ENCODE measurements at regions not wholly inside any gene's neighbourhood (a gene's known extent, or its start where the extent isn't known, plus 50 kb on each side); places are given as distances from the start of the nearest gene placed in this dataset.
"Not testable (repeated sequence)": the region's sequence is repeated elsewhere in the genome, so short reads cannot be mapped to it uniquely, and the experiment has no call there.

DNA sequence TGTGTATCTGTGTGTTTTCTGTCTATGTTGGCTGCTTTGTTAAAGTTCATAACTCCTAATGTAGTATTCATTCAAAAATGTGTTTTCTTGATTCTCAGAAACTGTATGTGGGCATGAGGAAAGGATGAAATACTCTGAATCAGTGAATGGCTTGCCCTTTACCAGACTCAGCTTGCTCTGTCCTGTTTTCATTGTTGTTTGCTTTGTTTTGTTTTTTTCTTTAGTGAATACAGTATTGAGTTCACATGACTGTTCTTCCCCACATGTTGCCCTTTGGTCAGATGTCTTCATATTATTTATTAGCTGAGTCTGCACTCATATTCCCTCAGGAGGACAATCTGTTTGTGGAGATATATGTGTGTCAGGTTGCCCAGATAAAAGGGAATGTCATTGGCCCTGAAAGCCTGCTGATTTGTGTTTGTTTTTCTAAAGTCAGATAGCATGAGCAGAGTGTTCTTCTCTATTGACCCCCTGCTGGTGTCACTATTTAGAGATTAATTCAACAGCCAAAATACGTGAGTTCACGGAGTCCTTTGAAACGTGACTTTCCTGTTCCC is 1184.4 kb downstream of the RPA4 start:
- DNase-seq = no peak

DNA sequence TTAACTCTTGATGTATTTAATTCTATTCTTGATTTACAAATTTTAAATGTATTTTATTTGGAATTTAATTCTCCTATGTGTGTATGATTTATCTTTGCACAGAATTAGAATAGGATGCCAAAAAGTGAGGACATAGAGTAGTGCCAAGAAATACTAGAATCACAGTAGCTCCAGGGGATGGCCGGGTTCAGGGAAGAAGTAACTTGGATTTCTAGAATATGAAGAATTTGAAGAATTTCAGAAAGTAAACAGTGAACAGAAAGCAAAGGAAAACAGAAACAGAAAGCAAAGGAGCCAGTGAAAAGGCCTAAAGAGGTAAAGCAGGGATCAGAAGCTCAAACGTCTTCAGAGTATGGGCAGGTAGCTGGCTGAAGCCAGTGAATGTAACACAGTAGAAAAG is 1187.6 kb downstream of the RPA4 start:
- DNase-seq = no peak

DNA sequence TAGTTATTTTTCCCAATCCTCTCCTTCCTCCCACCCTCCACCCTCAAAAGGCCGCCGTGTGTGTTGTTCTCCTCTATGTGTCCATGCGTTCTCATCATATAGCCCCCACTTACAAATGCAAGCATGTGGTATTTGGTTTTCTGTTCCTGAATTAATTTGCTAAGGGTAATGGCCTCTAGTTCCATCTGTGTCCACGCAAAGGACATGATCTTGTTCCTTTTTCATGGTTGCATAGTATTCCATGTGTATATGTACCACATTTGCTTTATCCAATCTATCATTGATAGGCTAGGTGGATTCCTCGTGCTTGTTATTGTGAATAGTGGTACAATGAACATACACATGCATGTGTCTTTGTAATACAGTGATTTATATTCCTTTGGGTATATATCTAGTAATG is 1193.7 kb downstream of the RPA4 start:
- no peak for DNase-seq

DNA sequence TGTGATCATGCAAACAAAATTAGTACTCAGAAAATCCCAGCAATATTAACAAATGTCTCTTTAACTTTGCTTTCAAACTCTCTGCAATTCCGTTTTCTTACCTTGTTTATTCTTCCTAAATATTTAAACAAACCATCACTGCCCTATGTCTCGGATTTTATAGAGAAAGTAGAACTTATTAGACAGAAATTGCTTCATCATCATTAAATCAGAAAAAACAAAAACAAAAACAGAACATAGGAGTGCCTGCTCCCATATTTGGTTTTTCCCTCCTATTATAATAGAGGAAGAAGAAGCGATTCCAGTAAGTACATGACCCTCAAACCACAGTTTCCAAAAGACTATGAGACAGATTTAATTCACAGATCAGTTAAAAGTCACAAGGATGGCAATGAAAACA is 1228.0 kb downstream of the RPA4 start:
- no peak for DNase-seq

DNA sequence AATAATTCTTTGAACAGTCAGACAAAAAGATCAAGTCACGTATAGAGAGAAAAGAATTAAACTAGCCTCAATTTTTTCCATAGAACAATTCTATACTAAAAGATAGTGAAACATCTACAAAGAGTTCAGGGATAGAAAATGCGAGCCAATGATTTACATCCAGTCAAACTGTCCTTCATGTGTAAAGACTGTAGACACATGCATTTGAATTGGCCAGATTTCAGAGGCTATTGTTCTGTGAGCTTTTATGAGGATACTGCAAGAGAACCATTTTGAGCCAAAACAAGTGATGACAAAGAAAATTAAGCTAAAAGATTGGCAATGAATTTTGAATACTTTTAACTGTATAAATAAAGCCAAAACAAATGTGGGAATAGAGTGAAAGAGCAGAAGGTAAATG is 1230.3 kb downstream of the RPA4 start:
- no peak for DNase-seq

DNA sequence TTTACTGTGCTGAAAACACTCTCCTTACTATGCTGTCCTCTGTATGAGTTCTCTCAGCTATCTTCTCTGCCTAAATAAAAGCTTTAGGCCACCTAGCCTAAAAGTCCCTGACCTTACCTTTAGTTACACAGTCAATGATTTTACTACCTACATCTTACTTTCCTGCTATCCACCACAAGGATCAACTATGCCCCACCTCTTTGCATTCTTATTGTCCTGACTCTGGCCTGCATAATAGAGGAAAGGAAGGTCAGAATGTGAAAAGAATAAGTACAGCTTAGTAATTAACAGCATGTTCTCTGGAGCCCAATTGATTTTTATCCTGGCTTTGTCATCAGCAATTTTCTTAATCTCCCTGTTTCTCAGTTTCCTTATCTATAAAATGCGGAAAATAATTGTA is 1257.8 kb downstream of the RPA4 start:
- no peak for DNase-seq

DNA sequence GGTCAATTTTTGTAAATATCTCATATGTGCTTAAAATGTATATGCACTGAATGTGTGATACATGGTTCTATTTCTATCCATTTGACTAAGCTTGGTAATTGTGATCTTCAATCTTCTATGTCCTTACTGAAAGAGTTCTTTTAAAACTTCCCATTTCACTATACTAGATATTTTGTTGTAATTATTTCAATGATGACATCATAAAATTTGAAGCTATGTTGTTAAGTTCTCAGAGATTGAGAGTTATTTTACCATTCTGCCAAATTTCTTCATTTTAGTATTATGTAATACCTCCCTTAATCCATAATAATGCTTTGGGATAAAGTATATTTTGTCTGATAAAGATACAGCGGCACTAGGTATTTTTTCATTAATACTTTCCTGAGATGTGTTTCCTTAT is 1307.3 kb downstream of the RPA4 start:
- no peak for DNase-seq

DNA sequence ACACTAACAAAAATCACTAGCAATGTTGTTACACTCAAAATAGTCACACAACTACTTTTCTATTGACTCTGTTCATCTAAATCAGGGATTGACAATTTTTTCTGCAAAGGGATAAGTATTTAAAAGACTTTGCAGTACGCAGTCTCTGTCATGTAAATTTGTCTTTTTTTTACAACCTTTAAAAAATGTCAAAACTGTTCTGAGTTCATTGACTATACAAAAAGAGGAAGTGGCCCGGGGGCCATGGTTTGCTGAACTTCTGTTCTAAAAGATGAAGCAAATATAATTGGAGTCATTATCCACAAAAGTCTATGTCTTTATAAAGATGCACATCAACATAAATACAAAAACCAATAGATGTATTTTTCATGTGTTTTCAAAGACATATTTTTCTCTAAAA is 1310.3 kb downstream of the RPA4 start:
- DNase-seq = no peak

DNA sequence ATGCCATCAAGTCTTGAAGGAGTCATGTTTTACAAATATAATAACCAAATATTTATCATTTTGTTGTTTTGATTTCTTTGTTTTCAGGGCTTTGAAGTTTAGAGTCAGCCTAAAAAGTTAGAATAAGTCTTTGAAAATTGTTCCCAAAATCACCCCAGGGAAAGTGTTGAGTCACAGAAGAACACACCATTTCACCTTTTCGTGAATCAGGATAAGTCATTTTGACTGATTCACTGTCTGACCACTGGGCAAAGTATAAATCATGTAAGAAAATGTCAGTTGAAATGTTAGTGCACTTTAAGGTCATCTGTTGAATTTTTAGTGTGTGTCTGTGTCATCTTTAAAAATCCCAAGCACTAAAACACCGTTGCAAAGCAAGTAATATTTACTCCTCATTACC is 1320.1 kb downstream of the RPA4 start:
- DNase-seq = no peak

DNA sequence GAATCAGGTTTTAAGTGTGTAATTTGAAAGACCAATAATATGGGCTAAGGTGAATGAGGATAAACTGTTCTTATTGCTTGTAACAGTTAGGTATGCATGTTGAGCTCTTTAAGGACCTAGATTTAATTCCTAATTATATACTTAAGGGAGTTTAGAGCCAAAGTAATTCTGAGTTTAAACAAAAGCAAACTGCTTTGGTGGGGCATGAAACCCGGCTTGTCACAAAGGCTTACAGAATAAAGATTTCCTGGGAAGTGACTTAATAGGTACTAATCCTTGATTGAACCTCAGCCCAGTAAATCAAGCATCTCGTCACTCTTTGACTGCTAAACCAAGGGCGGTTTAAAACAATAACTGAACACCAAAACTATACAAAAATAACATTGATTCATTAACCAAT is 1324.2 kb downstream of the RPA4 start:
- DNase-seq = no peak

DNA sequence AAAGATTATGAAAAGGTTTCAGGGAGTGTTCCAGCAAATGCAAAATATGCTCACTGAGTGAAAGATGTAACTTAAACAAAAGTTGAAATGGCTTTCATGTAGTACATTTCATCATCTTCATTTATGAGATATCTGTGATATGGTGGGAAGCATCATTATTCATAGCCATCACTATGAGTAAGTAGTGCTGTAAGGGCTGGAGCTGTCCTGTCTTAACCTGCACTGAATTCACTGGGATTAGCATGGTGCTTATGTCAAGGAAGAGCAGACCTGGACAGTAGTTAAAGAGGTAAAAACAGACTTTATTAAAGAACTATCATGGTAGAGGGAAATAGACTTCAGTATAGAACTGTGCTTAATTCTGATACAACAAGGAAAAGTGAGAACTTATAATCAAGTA is 1347.3 kb downstream of the RPA4 start:
- DNase-seq = no peak

DNA sequence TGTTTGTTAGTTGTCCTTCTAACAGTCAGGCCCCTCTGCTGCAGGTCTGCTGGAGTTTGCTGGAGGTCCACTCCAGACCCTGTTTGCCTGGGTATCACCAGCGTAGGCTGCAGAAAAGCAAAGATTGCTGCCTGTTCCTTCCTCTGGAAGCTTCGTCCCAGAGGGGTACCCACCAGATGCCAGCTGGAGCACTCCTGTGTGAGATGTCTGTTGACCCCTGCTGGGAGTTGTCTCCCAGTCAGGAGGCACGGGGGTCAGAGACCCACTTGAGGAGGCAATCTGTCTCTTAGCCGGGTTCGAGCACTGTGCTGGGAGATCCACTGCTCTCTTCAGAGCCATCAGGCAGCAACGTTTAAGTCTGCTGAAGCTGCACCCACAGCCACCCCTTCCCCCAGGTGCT is 1356.4 kb downstream of the RPA4 start:
- not testable (repeated sequence) for DNase-seq

DNA sequence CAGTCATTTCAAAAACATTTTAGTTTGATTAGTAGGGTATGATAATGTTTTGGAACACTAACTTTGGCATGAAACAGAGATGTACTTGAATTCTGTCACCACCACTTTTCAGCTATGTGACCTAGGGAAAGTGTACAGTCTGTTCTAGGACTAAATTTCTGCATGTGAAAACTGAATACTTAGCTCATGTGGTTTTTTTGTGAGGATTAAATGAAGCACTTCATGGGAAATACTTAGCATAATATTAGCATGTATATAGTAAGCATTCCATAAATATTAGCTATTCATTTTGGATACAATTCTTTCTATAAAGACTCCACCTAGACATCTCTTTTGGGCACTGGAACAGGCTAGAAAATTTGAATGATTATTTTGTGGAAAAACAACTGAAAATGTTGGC is 1379.4 kb downstream of the RPA4 start:
- no peak for DNase-seq

DNA sequence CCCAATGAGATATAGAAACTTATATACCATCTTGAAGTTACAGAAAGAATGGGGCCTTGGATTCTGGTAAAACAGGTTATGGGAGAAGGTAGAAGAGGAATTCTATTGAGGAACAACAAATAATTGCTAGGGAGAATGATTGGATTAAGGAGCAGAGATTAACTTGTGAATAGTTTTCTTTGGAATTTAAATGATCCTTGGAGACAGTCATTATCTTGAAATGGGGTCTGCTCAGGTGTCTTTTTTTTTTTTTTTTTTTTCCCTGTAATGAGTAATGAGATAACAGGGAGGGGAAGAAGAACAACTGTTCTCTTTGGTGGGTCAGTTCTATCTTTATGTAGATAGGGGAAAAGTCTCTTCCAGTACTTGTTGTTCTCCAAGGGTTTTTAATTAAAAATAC is 1406.0 kb downstream of the RPA4 start:
- no peak for DNase-seq

DNA sequence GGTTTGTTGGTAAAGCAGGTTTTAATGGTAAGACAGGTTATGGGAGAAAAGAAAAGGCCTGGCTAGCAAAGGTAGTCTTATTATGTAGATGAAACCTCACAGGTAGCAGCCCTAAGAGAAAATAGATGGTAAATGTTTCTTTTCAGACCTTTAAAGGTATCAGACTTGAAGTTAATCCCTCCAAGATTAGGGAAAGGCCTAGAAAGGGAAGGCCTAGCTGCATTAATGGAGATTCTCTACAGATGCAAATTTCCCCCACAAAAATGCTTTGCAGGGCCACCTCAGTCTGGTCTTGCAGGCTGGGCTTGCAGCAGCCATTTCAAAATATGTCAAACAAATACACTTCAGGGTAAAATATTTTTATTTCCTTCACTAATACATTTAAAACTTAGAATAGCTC is 1410.6 kb downstream of the RPA4 start:
- no peak for DNase-seq

DNA sequence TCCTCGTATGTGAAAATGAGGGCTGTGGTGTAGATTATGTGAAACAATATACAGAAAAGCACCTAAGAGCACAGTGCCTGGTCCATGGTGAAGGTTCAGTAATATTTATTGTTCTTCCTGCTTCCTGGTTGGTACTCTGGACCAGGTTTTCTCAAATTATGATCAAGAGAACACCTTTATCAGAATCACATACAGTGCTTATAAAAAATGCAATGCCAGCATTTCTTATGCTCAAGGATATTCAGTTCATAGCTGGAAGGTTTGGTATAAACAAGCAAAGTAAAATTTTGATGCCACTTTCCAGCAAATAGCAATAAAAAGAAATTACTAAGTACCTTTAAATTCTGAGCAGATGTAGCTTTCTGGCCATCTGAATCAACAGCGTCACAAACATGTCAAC is 1412.4 kb downstream of the RPA4 start:
- DNase-seq = no peak

DNA sequence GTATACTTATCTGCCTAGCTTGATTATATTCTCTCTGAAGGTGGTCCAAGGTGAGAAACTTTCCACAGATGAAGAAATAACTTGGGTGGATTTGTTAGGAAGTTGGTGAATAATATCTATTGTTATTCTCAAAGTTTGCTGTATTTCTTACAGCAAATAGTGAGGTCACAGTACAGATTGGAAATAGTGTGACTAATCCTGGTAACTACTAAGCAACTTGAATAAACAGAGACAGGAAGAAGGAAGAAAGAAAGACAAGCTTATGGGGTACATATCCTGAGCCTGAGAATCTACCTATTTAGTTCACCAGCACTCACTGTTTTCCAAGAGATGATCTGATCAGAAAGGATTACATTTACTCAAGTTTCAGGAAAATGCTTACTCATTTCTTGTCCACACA is 1416.1 kb downstream of the RPA4 start:
- DNase-seq = no peak

DNA sequence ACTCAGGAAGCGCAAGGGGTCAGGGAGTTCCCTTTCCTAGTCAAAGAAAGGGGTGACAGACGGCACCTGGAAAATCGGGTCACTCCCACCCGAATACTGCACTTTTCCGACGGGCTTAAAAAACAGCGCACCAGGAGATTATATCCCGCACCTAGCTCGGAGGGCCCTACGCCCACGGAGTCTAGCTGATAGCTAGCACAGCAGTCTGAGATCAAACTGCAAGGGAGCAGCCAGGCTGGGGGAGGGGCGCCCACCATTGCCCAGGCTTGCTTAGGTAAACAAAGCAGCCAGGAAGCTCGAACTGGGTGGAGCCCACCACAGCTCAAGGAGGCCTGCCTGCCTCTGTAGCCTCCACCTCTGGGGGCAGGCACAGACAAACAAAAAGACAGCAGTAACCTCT is 1416.8 kb downstream of the RPA4 start:
- DNase-seq = not testable (repeated sequence)

DNA sequence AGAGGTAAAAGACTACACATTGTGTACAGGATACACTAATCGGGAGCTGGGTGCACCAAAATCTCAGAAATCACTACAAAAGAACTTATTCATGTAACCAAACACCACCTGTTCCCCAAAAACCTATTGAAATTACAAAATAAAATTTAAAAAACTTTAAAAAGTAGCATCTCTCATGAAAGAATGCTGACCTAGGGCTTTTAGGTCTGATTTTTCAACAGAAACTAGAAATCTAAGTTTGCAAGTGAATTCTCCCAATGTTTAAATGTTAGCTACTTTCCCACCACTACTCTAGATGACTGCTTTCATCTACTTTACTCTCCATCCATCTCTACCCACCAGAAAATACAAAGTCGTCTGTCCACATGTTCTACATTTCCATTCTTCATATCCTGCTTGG is 1447.7 kb downstream of the RPA4 start:
- no peak for DNase-seq

DNA sequence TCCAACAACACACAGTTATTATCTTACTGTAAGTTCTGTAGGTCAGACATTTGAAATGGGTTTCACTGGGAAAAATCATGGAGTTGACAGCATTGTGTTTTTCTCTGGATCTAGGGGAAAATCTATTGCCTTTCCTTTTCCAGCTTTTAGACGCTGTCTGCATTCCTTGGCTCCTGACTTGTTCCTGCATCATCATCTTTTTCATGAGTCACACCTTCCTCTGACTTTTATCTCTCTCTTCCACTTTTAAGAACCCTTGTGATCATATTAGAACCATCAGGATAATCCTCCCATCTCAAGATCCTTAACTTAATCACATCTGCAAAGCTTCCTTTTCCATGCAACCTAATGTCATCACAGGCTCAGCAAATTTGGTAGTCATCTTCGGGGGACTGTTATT is 1454.8 kb downstream of the RPA4 start:
- no peak for DNase-seq

DNA sequence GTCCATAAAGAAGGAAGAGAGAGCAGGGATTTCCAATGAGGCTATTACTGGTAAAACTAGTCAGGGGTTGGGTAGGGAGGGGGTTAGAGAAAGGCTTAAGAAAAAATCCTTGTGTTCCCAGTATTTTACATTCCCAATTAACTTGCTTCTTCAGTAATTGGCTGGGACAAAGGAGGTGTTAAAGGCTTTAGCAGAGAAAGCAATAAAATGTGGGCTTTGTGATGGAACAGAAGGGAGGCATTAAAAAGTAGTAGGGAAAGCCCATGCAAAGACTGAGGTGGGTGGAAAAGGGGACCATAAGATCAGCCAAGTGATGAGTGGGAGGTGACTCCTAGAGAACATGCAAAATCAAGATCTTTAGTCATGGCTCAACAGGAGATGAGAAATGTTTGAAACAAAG is 1467.2 kb downstream of the RPA4 start:
- no peak for DNase-seq

DNA sequence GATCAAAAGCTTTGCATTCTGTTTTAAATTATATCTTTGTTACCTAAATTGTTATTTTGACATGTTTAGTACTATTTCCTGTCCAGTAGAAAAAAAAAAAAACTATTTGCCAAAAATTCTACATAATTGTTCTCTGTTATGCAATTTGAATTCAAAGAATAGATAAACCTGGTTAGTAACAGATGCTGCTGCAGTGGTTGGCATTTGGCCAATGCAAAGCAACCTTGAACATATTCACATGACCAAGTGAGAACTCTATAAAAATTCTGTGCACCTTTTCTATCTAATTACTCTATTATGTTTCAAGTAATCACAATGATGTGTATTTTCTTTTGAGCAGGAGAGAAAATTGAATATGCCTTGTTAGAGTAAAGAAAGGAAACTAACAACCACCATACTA is 1473.4 kb downstream of the RPA4 start:
- DNase-seq = no peak

DNA sequence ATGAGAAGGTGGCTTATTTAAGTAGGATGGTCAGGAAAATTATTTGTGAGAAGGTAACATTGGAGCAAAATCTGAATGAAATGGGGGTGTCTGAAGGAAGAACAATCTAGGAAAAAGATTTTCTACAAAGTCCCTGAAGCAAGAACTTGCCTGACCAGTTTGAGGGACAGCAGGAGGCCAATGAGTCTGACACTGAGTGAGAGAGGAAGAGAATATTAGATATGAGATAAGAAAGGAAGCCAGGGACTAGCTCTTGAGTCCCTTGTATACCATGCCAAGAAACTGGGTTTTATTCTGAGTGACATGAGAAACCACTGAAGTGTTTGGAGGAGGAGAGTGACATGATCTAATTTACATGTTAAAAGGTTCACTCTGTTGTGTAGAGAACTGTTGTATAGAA is 1478.9 kb downstream of the RPA4 start:
- no peak for DNase-seq

DNA sequence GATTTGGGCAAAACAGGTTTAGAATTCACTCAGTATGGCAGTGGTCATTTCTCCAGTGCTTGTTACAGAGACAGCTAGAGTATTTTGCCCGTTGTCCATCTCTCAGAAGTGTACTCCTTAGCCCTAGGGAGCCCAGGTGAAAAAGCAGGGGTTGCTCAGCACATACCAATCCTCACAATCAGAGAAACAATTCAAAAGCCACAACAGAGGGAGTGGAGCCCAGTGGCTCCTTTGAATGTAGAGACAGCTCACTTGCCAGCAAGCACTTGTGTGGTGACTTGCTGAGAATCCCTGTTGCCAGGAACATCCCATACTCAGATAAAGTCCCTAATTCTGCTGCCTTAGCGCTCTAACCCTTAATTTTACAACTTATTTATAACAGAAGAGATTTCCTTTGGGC is 1488.3 kb downstream of the RPA4 start:
- DNase-seq = no peak

DNA sequence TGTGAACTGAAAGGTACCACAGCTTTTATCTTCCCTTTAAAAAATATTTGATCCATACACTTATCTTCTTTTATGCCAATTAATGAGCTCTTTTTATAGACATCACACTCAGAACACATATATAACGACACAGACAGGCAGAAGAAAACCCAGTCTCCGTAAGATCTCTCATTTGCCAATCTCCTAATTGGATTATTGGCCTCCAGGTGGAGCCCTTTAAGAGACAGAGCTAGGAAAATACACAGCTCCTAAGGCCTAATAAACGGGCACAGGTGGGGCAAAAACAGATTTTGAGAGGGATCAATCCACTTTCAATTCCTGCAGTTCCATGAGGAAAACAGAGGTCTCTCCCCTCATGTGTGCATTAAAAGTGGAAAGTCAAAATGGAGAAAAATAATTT is 1495.4 kb downstream of the RPA4 start:
- no peak for DNase-seq

DNA sequence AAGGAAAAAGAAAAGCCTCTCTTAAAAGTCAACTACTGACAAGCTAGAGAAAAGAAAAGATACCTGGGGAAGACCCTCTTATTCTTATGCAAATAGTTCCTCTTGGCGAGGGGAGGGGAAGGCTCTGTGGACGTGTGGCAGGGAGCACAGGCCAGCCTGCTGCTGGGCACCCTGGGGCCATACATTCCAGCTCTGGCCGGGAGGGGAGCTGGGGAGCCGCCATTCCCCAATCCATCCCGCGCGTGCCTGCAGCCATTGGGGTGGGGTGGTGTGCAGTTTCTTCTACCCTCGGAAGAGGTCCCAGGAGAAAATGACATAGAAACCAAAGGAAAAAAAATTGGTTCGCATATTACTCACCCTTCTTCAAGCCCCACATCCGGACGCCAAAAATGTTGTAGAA is 1496.4 kb downstream of the RPA4 start:
- DNase-seq = no peak
